GM18499 (cell line): ENCODE measurements at regions not wholly inside any gene's neighbourhood (a gene's known extent, or its start where the extent isn't known, plus 50 kb on each side); places are given as distances from the start of the nearest gene placed in this dataset.
"Not testable (repeated sequence)": the region's sequence is repeated elsewhere in the genome, so short reads cannot be mapped to it uniquely, and the experiment has no call there.

Experiments used
- ATAC-seq: cut with Tn5 transposase; IDR thresholded peaks from one replicate; pipeline ENCODE4 v1.9.1; 2021; ENCODE audit warnings: moderate number of reproducible peaks; ENCODE audit not compliant: insufficient read depth, unreplicated experiment

- ATAC-seq = not testable (repeated sequence)
These were observed 448.3 kb upstream of the HTR1E start for GRCh38 chr6:86489042-86489441.

DNA sequence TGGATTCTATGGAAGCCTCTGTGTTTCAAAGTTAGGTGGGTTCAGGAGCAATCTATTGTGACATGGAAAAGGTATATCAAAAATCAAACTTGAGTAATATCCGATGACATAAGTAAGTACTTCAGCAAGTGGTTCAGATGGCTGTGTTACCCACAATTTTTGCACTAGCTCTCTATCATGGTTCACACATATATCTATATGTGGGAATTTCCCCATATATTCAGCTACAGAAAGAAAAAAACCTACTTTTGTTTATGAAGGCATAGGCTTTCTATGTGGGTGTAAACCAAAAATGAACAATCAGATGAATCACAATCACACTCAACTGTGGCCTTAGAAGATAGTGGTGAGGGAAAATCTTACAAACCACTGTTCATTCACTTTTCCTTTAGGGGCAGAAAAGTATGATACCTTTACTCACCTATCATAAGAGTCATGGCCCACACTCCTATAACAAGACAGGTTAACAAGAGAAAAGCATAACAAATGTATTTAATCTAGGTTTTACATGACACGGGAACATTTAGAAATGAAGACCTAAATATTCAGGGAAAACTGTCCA lies 449.6 kb upstream of the HTR1E start:
- ATAC-seq = no peak

GRCh38 chr6:86478316-86478715 lies 459.0 kb upstream of the HTR1E start:
- ATAC-seq = not testable (repeated sequence)

- no peak for ATAC-seq
These were observed 459.7 kb upstream of the HTR1E start for GRCh38 chr6:86477500-86478148.

- no peak for ATAC-seq
These were observed 461.0 kb upstream of the HTR1E start for GRCh38 chr6:86476311-86476710.

DNA sequence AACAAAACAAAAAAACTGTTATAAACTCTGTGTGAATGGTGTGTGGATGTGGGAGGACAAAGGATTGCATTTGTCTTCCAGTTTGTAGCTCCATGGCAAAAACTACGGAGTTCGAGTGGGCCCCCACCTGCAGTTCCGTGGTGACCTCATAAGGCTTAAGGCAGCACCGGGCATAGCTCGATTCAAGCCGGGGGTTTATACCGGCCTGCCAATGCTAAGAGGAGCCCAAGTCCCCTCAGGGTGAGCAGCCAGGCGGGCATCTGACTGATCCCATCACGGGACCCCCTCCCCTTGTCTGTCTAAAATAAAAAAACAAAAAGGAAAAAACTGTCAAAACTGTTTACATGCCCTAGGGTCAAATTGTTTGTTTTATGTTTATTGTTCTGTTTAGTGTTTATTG lies 463.2 kb upstream of the HTR1E start:
- ATAC-seq = no peak

DNA sequence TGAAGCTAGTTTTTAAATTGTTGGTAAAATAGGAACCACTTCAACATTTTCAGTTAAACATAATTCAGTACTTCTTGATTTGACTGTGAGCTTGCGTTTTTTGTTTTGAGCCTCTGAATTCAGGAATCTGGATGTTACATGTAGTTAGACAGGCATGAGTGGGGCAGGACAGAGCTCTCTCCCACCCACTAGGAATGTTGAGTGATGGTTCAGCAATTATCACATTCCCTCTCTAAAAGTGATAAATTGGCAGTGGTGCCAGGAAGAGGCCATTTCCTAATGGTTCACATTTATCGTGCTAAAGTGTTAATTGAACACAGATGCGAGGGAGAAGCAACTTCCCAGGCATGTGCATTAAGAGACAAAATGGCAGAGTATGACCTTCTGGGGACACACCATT lies 465.5 kb upstream of the HTR1E start:
- ATAC-seq = no peak

DNA sequence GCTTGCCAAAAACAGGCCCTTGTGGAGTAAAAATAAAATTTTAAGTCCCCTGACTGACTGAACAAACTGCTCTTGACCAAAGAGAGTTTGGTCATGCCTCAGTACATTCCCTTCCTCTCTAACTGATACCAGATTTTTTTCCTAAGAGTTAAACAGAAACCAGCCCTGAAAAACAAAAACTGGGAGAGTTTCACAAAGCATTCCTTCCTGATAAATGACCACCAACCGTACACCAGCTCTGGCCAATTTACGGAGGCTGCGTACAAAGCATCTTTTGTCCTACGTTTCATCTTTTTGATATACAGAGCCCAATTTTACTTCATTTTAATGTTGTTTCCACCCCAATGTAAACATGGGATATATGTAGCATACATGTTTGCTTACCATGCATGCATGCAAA lies 477.4 kb upstream of the HTR1E start:
- ATAC-seq = no peak

DNA sequence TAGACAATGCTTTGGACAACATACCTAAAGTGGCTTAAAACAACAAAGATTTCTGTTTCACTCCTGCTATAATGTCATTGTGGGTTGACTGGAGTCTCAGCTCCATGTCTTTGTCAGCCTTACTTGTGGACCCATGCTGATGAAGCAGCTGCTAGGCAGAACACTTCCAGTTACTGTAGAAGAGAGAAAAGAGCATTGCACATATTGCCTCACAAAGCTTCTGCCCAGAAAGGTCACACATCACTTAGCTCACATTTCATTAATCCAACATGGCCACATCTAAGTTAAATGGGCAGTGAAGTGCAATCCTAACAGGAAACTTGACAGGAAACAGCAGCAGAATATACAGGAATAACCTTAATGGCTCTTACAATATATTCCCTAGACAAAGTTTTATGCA lies 480.5 kb upstream of the HTR1E start:
- no peak for ATAC-seq

GRCh38 chr6:86453232-86453631 lies 484.1 kb upstream of the HTR1E start:
- ATAC-seq = no peak

DNA sequence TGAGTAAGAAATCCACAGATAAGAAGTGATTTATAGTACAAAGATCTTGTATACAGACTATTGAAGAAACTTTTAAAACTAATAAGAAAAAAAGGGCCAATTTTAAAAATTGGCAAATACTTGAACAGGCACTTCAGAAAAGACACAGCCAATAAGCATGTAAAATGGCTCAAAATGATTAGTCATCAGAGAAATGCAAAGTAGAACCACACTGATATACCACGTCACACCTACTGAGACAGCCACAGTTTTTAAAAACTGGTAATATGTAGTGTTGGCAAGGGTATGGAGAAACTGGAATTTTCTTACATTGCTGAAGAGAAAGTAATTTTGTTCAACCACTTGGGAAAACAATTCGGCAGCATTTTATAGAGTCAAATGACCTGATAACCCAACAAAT lies 488.9 kb upstream of the HTR1E start:
- ATAC-seq = no peak

DNA sequence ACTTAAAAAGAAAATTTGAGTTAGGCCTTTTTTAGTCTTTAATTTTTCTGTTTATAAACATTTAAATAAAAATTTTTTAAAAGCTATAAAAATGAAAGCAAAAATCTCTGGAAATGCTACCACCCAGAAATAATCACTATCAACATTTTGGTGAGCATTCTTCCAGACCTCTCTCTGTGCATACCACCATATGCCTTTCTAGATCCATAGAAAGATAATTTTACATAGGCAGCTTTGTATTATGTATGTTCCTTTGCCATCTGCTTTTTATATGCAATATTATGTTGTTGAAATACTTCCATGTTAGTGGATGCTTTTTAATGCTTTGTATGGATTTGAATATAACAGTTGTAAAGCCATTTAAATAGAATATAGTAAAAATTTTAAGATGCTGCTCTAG lies 496.7 kb upstream of the HTR1E start:
- ATAC-seq = no peak

DNA sequence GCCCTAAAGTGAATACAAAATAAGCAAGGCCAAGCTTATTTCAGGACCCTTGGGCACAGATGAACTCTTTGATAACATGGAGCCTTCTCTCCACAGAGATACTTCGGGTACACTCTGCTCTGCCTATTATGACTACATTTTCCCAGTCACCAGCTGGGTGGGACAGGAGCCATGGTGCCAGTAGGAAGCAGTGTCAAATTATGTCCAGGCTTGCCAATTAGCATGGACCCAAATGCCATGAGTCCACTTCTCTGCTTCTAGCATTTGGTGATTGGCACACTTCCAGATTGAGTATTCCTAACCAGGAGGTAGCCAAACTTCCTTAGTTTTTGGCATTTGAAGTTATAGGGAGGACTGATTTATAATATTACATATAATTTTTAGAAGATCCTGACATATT lies 513.8 kb upstream of the HTR1E start:
- ATAC-seq = no peak

- ATAC-seq = no peak
These were observed 525.3 kb upstream of the HTR1E start for GRCh38 chr6:86412057-86412456.

DNA sequence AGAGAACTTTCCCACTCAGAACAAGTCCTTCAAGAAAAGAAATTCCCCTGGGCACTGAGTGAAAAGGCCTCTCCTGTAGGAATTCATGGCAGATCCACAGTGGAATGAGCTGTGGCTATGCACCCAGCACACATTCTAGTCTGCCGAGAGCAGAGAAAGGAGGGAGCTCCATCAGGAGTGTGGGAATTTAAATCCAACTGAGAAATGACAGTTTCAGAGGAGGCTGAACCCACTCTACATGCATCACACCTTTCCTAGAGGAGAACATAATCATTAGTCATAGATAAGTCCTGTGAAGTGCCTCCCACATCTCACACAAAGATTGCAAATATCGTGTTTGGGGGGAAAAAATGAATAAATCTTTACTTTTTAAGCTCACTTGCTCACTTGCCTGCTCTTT lies 530.2 kb upstream of the HTR1E start:
- ATAC-seq = no peak

DNA sequence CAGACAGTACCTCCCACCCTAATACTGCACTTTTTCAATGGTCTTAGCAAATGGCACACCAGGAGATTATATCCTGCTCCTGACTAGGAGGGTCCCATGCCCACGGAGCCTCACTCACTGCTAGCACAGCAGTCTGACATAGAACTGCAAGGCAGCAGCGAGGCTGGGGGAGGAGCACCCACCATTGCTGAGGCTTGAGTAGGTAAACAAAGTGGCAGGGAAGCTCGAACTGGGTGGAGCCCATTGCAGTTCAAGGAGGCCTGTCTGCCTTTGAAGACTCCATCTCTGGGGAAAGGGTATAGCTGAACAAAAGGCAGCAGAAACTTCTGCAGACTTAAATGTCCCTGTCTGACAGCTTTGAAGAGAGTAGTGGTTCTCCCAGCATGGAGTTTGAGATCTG lies 544.5 kb upstream of the HTR1E start:
- ATAC-seq = not testable (repeated sequence)

- no peak for ATAC-seq
These were observed 556.7 kb upstream of the HTR1E start for GRCh38 chr6:86380571-86381125.

GRCh38 chr6:86357877-86358276 lies 579.5 kb upstream of the HTR1E start:
- no peak for ATAC-seq

GRCh38 chr6:86355271-86355670 lies 582.1 kb upstream of the HTR1E start:
- no peak for ATAC-seq

DNA sequence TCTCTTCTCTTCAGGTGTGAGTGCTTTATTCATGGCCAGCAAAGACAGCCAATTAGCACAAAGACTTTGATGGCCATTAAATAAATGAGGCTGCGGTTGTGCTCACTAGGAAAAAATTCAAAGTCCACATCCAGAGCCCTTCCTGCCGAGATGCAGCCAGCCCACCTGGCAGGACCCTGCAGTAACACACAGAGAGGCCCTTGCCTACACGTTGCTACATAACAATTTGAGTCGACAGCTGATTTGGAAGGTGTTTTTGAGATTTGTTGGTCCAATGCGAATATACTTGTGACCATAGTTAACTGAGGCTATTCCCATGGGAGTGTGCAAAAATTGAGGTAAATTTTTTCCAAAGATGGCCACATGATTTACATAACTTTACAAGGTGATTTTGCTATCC lies 605.4 kb upstream of the HTR1E start:
- no peak for ATAC-seq

- ATAC-seq = no peak
These were observed 606.0 kb upstream of the HTR1E start for GRCh38 chr6:86331265-86331840.

GRCh38 chr6:86306210-86306609 lies 631.1 kb upstream of the HTR1E start:
- ATAC-seq = no peak
